GM19238 (cell line): ENCODE measurements at regions not wholly inside any gene's neighbourhood (a gene's known extent, or its start where the extent isn't known, plus 50 kb on each side); places are given as distances from the start of the nearest gene placed in this dataset.
"Not testable (repeated sequence)": the region's sequence is repeated elsewhere in the genome, so short reads cannot be mapped to it uniquely, and the experiment has no call there.

Experiments
- DNase-seq: peaks from one replicate; pipeline ENCODE4 v3.0.0; 2011; ENCODE audit warnings: low spot score; ENCODE audit not compliant: insufficient read length

- DNase-seq = not testable (repeated sequence)
Measured at GRCh38 chr2:87428452-87429130, 319.3 kb upstream of the PLGLB2 start.

DNA sequence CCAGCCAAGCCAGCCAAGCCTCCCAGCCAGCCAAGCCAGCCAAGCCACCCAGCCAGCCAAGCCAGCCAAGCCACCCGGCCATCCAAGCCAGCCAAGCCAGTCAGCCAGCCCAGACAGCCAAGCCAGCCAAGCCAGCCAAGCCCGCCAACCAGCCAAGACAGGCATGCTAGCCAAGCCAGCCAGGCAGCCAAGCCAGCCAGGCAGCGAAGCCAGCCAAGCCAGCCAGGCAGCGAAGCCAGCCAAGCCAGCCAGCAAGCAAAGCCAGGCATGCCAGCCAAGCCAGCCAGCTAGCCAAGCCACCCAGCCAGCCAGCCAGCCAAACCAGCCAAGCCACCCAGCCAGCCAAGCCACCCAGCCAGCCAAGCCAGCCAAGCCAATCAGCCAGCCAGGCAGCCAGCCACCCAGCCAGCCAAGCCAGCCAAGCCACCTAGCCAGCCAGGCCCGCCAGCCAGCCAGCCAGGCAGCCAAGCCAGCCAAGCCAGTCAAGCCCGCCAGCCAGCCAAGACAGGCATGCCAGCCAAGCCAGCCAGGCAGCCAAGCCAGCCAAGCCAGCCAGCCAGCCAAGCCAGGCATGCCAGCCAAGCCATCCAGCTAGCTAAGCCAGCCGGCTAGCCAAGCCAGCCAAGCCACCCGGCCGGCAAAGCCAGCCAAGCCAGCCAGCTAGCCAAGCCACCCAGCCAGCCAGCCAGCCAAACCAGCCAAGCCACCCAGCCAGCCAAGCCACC lies 318.5 kb upstream of the PLGLB2 start:
- DNase-seq = not testable (repeated sequence)

DNA sequence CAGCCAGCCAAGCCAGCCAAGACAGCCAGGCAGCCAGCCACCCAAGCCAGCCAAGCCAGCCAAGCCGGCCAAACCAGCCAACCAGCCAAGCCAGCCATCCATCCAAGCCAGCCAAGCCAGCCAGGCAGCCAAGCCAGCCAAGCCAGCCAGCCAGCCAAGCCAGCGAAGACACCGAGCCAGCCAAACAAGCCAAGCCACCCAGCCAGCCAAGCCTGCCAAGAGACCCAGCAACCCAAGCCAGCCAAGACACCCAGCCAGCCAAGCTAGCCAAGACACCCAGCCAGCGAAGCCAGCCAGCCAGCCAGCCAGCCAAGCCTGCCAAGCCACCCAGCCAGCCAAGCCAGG lies 318.0 kb upstream of the PLGLB2 start:
- not testable (repeated sequence) for DNase-seq

DNA sequence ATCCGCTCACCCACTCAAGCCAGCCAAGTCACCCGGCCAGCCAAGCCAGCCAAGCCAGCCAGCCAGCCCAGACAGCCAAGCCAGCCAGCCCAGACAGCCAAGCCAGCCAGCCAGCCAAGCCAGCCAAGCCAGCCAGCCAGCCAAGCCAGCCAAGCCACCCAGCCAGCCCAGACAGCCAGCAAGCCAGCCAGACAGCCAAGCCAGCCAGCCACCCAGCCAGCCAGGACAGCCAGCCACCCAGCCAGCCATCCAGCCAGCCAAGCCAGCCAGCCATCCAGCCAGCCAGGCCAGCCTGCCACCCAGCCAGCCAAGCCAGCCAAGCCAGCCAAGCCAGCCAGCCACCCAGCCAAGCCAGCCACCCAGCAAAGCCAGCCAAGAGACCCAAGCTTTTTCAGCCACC lies 316.8 kb upstream of the PLGLB2 start:
- not testable (repeated sequence) for DNase-seq

GRCh38 chr2:87432711-87433453 lies 315.0 kb upstream of the PLGLB2 start:
- not testable (repeated sequence) for DNase-seq

GRCh38 chr2:87436007-87436406 lies 311.9 kb upstream of the PLGLB2 start:
- DNase-seq = not testable (repeated sequence)

DNA sequence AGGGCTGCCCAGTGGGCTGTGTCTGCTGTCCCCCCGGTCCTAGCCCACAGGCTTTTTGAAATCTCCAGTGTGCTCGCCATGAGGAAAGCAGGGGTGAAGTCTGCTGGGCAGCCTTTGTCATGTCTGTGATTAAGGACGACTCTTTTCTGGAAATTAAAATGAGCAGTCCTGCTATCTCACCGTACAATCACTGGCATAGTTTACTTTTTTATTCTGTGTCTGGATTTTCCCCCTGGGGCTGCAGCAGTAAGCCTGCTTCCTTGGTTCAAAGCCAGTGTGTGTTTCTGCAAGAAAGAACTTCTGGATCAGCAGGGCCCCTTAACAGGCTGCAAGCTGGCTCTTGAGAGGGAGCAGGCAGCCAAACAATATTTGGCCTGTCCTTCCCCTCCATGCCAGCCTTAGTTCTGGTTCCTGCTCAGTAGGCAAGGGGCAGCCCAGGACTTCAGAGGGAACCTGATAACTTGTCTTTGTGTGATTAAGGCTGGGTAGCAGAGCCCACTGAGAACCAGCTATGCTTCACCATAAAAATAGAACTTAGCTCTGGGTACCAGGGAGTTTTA lies 310.1 kb upstream of the PLGLB2 start:
- not testable (repeated sequence) for DNase-seq

GRCh38 chr2:87438780-87439454 lies 309.0 kb upstream of the PLGLB2 start:
- not testable (repeated sequence) for DNase-seq

- DNase-seq = not testable (repeated sequence)
Measured at GRCh38 chr2:87439617-87440204, 308.2 kb upstream of the PLGLB2 start.

GRCh38 chr2:87440650-87441049 lies 307.2 kb upstream of the PLGLB2 start:
- DNase-seq = not testable (repeated sequence)

GRCh38 chr2:87441375-87441774 lies 306.5 kb upstream of the PLGLB2 start:
- not testable (repeated sequence) for DNase-seq

DNA sequence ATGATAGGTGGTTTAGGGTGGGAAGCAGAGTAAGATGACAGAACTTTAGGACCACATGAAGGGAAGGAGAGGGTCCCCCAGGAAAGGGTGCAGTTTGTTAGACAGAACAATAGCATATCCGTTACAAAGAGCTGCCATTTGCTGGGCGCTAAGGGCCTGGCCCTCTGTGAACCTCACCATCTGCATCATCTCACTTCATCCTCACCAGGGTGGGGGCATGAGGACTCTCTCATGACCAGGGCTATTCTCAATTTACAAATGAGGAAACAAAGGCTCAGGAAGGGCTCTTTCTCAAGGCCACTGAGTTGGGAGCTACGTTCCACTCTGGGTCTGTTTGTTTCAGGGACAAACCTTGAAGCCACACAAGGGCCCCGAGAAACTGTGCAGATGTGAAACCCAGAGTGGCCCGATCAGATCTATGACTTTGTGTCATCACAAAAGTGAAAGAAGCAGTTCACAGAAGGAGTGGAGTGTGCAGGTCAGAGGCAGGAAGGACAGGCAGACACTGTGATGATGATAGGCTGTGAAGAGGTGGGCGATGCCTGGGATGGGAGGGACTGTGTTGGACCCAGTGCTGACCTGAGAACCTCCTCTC lies 304.8 kb upstream of the PLGLB2 start:
- not testable (repeated sequence) for DNase-seq

- DNase-seq = not testable (repeated sequence)
Measured at GRCh38 chr2:87444951-87445350, 302.9 kb upstream of the PLGLB2 start.

GRCh38 chr2:87445613-87446312 lies 302.1 kb upstream of the PLGLB2 start:
- not testable (repeated sequence) for DNase-seq

DNA sequence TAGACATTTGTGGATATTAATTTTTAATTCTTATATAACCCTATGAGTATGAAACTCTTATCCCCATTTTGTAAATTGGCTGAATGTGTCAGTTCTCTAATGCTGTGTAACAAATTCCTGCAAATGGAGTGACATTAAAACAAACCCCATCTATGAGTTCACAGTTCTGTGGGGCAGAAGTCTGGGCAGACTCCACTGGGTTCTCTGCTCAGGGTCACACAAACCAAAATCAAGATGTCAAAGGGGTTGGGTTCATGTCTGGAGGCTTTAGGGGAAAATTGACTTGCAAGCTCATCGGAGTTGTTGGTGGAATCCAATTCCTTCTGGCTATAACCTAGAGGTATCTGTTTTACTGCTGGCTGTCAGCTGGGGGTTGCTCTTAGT lies 301.6 kb upstream of the PLGLB2 start:
- DNase-seq = not testable (repeated sequence)

GRCh38 chr2:87449462-87449980 lies 298.4 kb upstream of the PLGLB2 start:
- DNase-seq = not testable (repeated sequence)

- DNase-seq = not testable (repeated sequence)
Measured at GRCh38 chr2:87452193-87452592, 295.7 kb upstream of the PLGLB2 start.

GRCh38 chr2:87452861-87453260 lies 295.0 kb upstream of the PLGLB2 start:
- DNase-seq = not testable (repeated sequence)

GRCh38 chr2:87453965-87454364 lies 293.9 kb upstream of the PLGLB2 start:
- DNase-seq = not testable (repeated sequence)

- not testable (repeated sequence) for DNase-seq
Measured at GRCh38 chr2:87454421-87454820, 293.5 kb upstream of the PLGLB2 start.
